H1 (cell line): ENCODE measurements at regions not wholly inside any gene's neighbourhood (a gene's known extent, or its start where the extent isn't known, plus 50 kb on each side); places are given as distances from the start of the nearest gene placed in this dataset.

Experiments used
- CTCF ChIA-PET: fragments of 300-600 bp; sonication (Branson Sonifier 250); formaldehyde crosslinking; loops from one replicate; lab custom pipeline; 2021; ENCODE audit not compliant: partially characterized antibody; lab: Charles Lee
- POLR2A ChIA-PET: fragments of 300-600 bp; sonication (Branson Sonifier 250); formaldehyde crosslinking; loops from one replicate; lab custom pipeline; 2021; ENCODE audit warnings: inconsistent platforms; ENCODE audit not compliant: partially characterized antibody; lab: Charles Lee
- DNase-seq, 2 experiments: peaks; one replicate each; pipeline versions ENCODE4 v3.0.0 to v3.0.0-alpha.2; 2010 to 2022; ENCODE audit warnings: low spot score in 2 of 2, low read depth in 1 of 2, mixed read lengths in 1 of 2
- FAIRE-seq: peaks from 2 replicates; lab custom pipeline; 2011; peaks lifted over from hg19 to GRCh38; lab: Jason Lieb, UNC
- H2AFZ ChIP-seq: 2 replicates; pipeline ENCODE4 v1.8.1; 2012; ENCODE audit warnings: low read length, inconsistent platforms
- H2AK5ac ChIP-seq: 2 replicates; pipeline ENCODE4 v1.6.1; 2013; ENCODE audit warnings: low read depth, low read length
- H2BK120ac ChIP-seq: replicated peaks from 2 replicates; pipeline ENCODE3; 2013; ENCODE audit warnings: low read depth, low read length, inconsistent platforms
- H2BK12ac ChIP-seq: 2 replicates; pipeline ENCODE4 v1.6.1; 2013; ENCODE audit warnings: low read depth, low read length
- H2BK15ac ChIP-seq: 2 replicates; pipeline ENCODE4 v1.6.1; 2013; ENCODE audit warnings: low read length
- H2BK20ac ChIP-seq: 2 replicates; pipeline ENCODE4 v1.6.1; 2013; ENCODE audit warnings: low read length
- H2BK5ac ChIP-seq: 2 replicates; pipeline ENCODE4 v1.6.1; 2013; ENCODE audit warnings: low read depth, low read length
- H3K14ac ChIP-seq: 2 replicates; pipeline ENCODE4 v1.6.1; 2013; ENCODE audit warnings: inconsistent platforms; ENCODE audit not compliant: insufficient read length
- H3K18ac ChIP-seq: 2 replicates; pipeline ENCODE4 v1.6.1; 2013; ENCODE audit warnings: low read length; ENCODE audit errors: extremely low read depth
- H3K23ac ChIP-seq: 2 replicates; pipeline ENCODE4 v1.6.1; 2013; ENCODE audit warnings: inconsistent platforms; ENCODE audit not compliant: insufficient read length
- H3K23me2 ChIP-seq: 2 replicates; pipeline ENCODE4 v1.6.1; 2013; ENCODE audit warnings: low read depth, low read length
- H3K27ac ChIP-seq: 2 replicates; pipeline ENCODE4 v1.6.1; 2011; ENCODE audit warnings: low read depth, low read length, inconsistent platforms
- H3K27me3 ChIP-seq, 4 experiments: replicated peaks in 1 of 4; 1 replicate in 1 of 4; 2 replicates in 3 of 4; pipeline versions ENCODE4 v1.6.1 to v1.8.1; 2011 to 2013; ENCODE audit warnings: low read length in 3 of 4, mild to moderate bottlenecking in 3 of 4, inconsistent platforms in 2 of 4, mixed read lengths in 2 of 4, moderate library complexity in 1 of 4; ENCODE audit not compliant: control insufficient read depth in 3 of 4, insufficient read depth in 3 of 4; ENCODE audit errors: extremely low read depth in 1 of 4
- H3K36me3 ChIP-seq, 4 experiments: 2 replicates each; pipeline versions ENCODE4 v1.6.1 to v1.8.1; 2011 to 2013; ENCODE audit warnings: mild to moderate bottlenecking in 4 of 4, low read length in 3 of 4, moderate library complexity in 2 of 4, control low read depth in 1 of 4, inconsistent platforms in 1 of 4; ENCODE audit not compliant: insufficient read depth in 4 of 4, control insufficient read depth in 2 of 4
- H3K4ac ChIP-seq: replicated peaks from 2 replicates; pipeline ENCODE3; 2013; ENCODE audit warnings: low read length, low read depth, mixed read lengths, inconsistent platforms; ENCODE audit not compliant: insufficient read length
- H3K4me1 ChIP-seq, 4 experiments: replicated peaks in 1 of 4; 1 replicate in 1 of 4; 2 replicates in 3 of 4; pipeline versions ENCODE4 v1.6.1 to v1.8.1; 2011 to 2013; ENCODE audit warnings: low read length in 3 of 4, inconsistent platforms in 2 of 4, mixed read lengths in 1 of 4; ENCODE audit not compliant: insufficient read depth in 4 of 4, control insufficient read depth in 3 of 4
- H3K4me2 ChIP-seq, 2 experiments: 2 replicates each; pipeline versions ENCODE4 v1.6.1 to v1.8.1; 2011 to 2013; ENCODE audit warnings: low read depth in 2 of 2, low read length in 2 of 2, control low read depth in 1 of 2, inconsistent platforms in 1 of 2, mild to moderate bottlenecking in 1 of 2; ENCODE audit not compliant: insufficient read depth in 1 of 2
- H3K4me3 ChIP-seq, 4 experiments: fragments of 200-600, 300-600 bp in 1 of 4; sonication (generic), shearing (Covaris generic), sonication (Bioruptor Twin) in 1 of 4; 2 replicates each; pipeline versions ENCODE4 v1.5.1 to v1.8.1; 2011 to 2016; ENCODE audit warnings: low read length in 4 of 4, low read depth in 3 of 4, control low read depth in 2 of 4, inconsistent platforms in 2 of 4, mild to moderate bottlenecking in 2 of 4, mixed read lengths in 1 of 4, moderate library complexity in 1 of 4; ENCODE audit not compliant: insufficient read depth in 2 of 4; ENCODE audit errors: extremely low read depth in 1 of 4
- H3K56ac ChIP-seq: replicated peaks from 2 replicates; pipeline ENCODE3; 2013; ENCODE audit warnings: low read depth, mild to moderate bottlenecking, mixed read lengths, low read length, inconsistent platforms; ENCODE audit not compliant: insufficient read length
- H3K79me1 ChIP-seq: 2 replicates; pipeline ENCODE4 v1.6.1; 2013; ENCODE audit warnings: low read depth, low read length, control low read depth
- H3K79me2 ChIP-seq, 2 experiments: 2 replicates each; pipeline versions ENCODE4 v1.6.1 to v1.8.1; 2012 to 2013; ENCODE audit warnings: low read length in 2 of 2, mild to moderate bottlenecking in 2 of 2, inconsistent platforms in 1 of 2; ENCODE audit not compliant: insufficient read depth in 2 of 2, control insufficient read depth in 1 of 2
- H3K9ac ChIP-seq, 4 experiments: replicated peaks in 1 of 4; 1 replicate in 1 of 4; 2 replicates in 3 of 4; pipeline versions ENCODE4 v1.6.1 to v1.8.1; 2011 to 2013; ENCODE audit warnings: low read depth in 3 of 4, low read length in 3 of 4, control low read depth in 2 of 4, mild to moderate bottlenecking in 2 of 4, moderate library complexity in 2 of 4, inconsistent platforms in 1 of 4; ENCODE audit errors: extremely low read depth in 1 of 4
- H3K9me3 ChIP-seq, 2 experiments: 2 replicates each; pipeline versions ENCODE4 v1.6.1 to v1.8.1; 2012 to 2013; ENCODE audit warnings: mild to moderate bottlenecking in 2 of 2, moderate library complexity in 2 of 2, control low read depth in 1 of 2, inconsistent platforms in 1 of 2, low read depth in 1 of 2, low read length in 1 of 2, mixed read lengths in 1 of 2; ENCODE audit not compliant: insufficient read depth in 2 of 2
- H4K20me1 ChIP-seq, 2 experiments: replicated peaks in 1 of 2; 2 replicates each; pipeline versions ENCODE3 to v1.8.1; 2011 to 2013; ENCODE audit warnings: inconsistent platforms in 2 of 2, low read length in 2 of 2, mild to moderate bottlenecking in 1 of 2; ENCODE audit not compliant: insufficient read depth in 2 of 2, control insufficient read depth in 1 of 2
- H4K5ac ChIP-seq: 2 replicates; pipeline ENCODE4 v1.6.1; 2013; ENCODE audit warnings: low read length, low read depth, mixed read lengths, inconsistent platforms; ENCODE audit not compliant: insufficient read length
- H4K8ac ChIP-seq: 2 replicates; pipeline ENCODE4 v1.8.0; 2013; ENCODE audit warnings: mild to moderate bottlenecking, moderate library complexity, low read length, inconsistent platforms; ENCODE audit not compliant: insufficient read depth; ENCODE audit errors: extremely low read depth
- H4K91ac ChIP-seq: replicated peaks from 2 replicates; pipeline ENCODE3; 2013; ENCODE audit warnings: low read length, mixed read lengths, inconsistent platforms; ENCODE audit not compliant: insufficient read length
- EGR1 ChIP-seq: IDR thresholded peaks from 2 replicates; pipeline ENCODE4 v1.6.1; 2011; ENCODE audit warnings: low read depth, low read length, borderline replicate concordance
- EP300 ChIP-seq, 2 experiments: IDR thresholded peaks; 1 replicate in 1 of 2; 2 replicates in 1 of 2; pipeline ENCODE4 v1.6.1; 2011 to 2012; ENCODE audit warnings: low read depth in 2 of 2, low read length in 2 of 2, mild to moderate bottlenecking in 2 of 2, borderline replicate concordance in 1 of 2, inconsistent platforms in 1 of 2, moderate library complexity in 1 of 2
- RFX5 ChIP-seq: IDR thresholded peaks from 2 replicates; pipeline ENCODE4 v1.6.1; 2011; ENCODE audit warnings: low read depth, low read length, improper control_type of control experiment, borderline replicate concordance
- SIRT6 ChIP-seq: IDR thresholded peaks from one replicate; pipeline ENCODE4 v1.7.1; 2012; ENCODE audit warnings: low read length, inconsistent platforms
- TAF1 ChIP-seq: IDR thresholded peaks from 2 replicates; pipeline ENCODE4 v1.6.1; 2011; ENCODE audit warnings: mild to moderate bottlenecking, low read depth, low read length

GRCh38 chr4:157897855-157898370 is 274.9 kb downstream of the GASK1B start:
- H3K14ac ChIP-seq: no peak overlapping the region
- no peak overlapping the region for H2BK20ac ChIP-seq
- CTCF ChIA-PET: no interaction called here
- H3K9ac ChIP-seq: no peak overlapping the region
- H2BK5ac ChIP-seq: no peak overlapping the region
- no peak overlapping the region for H4K5ac ChIP-seq
- no peak overlapping the region for H3K27ac ChIP-seq
- H3K27me3 ChIP-seq: no peaks in the 10 kb centered on the region
- H2AFZ ChIP-seq: no peak overlapping the region
- H4K91ac ChIP-seq: no peak overlapping the region
- no peaks in the 10 kb centered on the region for H3K79me1 ChIP-seq
- no peak overlapping the region for H3K56ac ChIP-seq
- no peak overlapping the region for H2BK12ac ChIP-seq
- no peak overlapping the region for H2BK120ac ChIP-seq
- H3K23me2 ChIP-seq: no peaks in the 10 kb centered on the region
- no peak overlapping the region for H4K8ac ChIP-seq
- H3K4me1 ChIP-seq: peaks cover 0 to 4% (median 0%) of the 10 kb centered on the region in 4 experiments; a peak in 2 of 7 replicates
- H3K4ac ChIP-seq: no peak overlapping the region
- DNase-seq (no peak), FAIRE-seq (no peak)
- H3K23ac ChIP-seq: no peak overlapping the region
- no peaks in the 10 kb centered on the region for H4K20me1 ChIP-seq
- H2AK5ac ChIP-seq: no peak overlapping the region
- POLR2A ChIA-PET: no interaction called here
- no peaks in the 10 kb centered on the region for H3K79me2 ChIP-seq
- no peak overlapping the region for H3K18ac ChIP-seq
- H3K4me3 ChIP-seq: no peak overlapping the region
- H2BK15ac ChIP-seq: no peak overlapping the region
- no peaks in the 10 kb centered on the region for H3K9me3 ChIP-seq
- H3K36me3 ChIP-seq: no peaks in the 10 kb centered on the region
- no peak overlapping the region for H3K4me2 ChIP-seq
- TF ChIP-seq RFX5: no peak
- TF ChIP-seq EP300 (IDR thresholded peaks at IDR 0.05; ENCODE audit: borderline replicate concordance in 1 of 2, low read depth in 2 of 2, low read length in 2 of 2): no peak
- TF ChIP-seq EGR1: no peak
- no peak for TF ChIP-seq TAF1
- TF ChIP-seq SIRT6: no peak
